ENCODE measurements at regions not wholly inside any gene's neighbourhood (a gene's known extent, or its start where the extent isn't known, plus 50 kb on each side); places are given as distances from the start of the nearest gene placed in this dataset.
A peak's percentile ranks its signal among the peaks of the same experiment; 100 is the strongest.

DNA sequence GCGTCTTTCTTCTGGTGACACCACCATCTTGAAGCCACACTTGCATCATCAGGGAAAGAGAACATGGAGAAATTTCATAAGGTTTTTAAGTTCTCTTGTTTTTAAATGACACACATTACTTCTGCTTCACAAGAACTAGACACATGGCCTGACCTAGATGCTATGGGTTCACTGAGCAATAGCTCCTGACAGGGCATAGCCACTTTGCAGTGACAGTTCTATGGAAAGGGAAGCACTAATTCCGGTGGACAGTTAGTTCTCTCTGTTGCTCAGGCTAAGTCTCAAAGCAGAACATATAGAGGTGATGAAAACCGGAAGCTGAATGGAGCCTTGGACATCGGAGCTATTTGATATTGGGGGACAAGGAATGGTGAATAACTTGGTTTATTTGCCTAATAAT is 940.1 kb upstream of the WWC1 start:
- no peaks in the 10 kb centered on the region for H3K27me3 ChIP-seq (ENCODE audit: insufficient read depth, low read depth, low read length)
- no peak overlapping the region for H3K4me2 ChIP-seq (ENCODE audit: low read length)
- H4K20me1 ChIP-seq (ENCODE audit: insufficient read depth), result no peaks in the 10 kb centered on the region
- H3K79me2 ChIP-seq (replicated peaks; ENCODE audit: insufficient read depth, low read length), result no peaks in the 10 kb centered on the region
- H3K27ac ChIP-seq (ENCODE audit: low read length), result no peak overlapping the region
- H3K9ac ChIP-seq (ENCODE audit: low read length), result no peak overlapping the region
- H3K36me3 ChIP-seq (ENCODE audit: insufficient read depth, low read length), result no peaks in the 10 kb centered on the region
- H3K9me2 ChIP-seq (ENCODE audit: insufficient read depth, low read length), result no peaks in the 10 kb centered on the region
- H3K9me3 ChIP-seq (ENCODE audit: low read length), result no peaks in the 10 kb centered on the region
- H3K4me3 ChIP-seq (ENCODE audit: low read length), result no peak overlapping the region
- H2AFZ ChIP-seq (ENCODE audit: low read depth, low read length), result no peak overlapping the region
- H3F3A ChIP-seq (ENCODE audit: insufficient read depth, low read length, poor library complexity, severe bottlenecking), result no peaks in the 10 kb centered on the region
- TF ChIP-seq, protein P1, sequence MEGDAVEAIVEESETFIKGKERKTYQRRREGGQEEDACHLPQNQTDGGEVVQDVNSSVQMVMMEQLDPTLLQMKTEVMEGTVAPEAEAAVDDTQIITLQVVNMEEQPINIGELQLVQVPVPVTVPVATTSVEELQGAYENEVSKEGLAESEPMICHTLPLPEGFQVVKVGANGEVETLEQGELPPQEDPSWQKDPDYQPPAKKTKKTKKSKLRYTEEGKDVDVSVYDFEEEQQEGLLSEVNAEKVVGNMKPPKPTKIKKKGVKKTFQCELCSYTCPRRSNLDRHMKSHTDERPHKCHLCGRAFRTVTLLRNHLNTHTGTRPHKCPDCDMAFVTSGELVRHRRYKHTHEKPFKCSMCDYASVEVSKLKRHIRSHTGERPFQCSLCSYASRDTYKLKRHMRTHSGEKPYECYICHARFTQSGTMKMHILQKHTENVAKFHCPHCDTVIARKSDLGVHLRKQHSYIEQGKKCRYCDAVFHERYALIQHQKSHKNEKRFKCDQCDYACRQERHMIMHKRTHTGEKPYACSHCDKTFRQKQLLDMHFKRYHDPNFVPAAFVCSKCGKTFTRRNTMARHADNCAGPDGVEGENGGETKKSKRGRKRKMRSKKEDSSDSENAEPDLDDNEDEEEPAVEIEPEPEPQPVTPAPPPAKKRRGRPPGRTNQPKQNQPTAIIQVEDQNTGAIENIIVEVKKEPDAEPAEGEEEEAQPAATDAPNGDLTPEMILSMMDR (IDR thresholded peaks at IDR 0.05; ENCODE audit: poor library complexity, severe bottlenecking), result no peak
- TF ChIP-seq EZH2 (IDR thresholded peaks at IDR 0.05; ENCODE audit: borderline replicate concordance, insufficient read depth, low read length, poor library complexity, severe bottlenecking) (no peak), EP300 (conservative IDR thresholded peaks at IDR 0.05; ENCODE audit: poor library complexity, severe bottlenecking) (no peak), POLR2AphosphoS5 (IDR thresholded peaks at IDR 0.05) (no peak), MXI1 (conservative IDR thresholded peaks at IDR 0.05; ENCODE audit: poor library complexity, severe bottlenecking) (no peak), SMC3 (conservative IDR thresholded peaks at IDR 0.05; ENCODE audit: poor library complexity) (no peak), TAF1 (IDR thresholded peaks at IDR 0.05; ENCODE audit: low read depth) (no peak), RAD21 (conservative IDR thresholded peaks at IDR 0.05) (no peak)
- TF ChIP-seq, protein P2, sequence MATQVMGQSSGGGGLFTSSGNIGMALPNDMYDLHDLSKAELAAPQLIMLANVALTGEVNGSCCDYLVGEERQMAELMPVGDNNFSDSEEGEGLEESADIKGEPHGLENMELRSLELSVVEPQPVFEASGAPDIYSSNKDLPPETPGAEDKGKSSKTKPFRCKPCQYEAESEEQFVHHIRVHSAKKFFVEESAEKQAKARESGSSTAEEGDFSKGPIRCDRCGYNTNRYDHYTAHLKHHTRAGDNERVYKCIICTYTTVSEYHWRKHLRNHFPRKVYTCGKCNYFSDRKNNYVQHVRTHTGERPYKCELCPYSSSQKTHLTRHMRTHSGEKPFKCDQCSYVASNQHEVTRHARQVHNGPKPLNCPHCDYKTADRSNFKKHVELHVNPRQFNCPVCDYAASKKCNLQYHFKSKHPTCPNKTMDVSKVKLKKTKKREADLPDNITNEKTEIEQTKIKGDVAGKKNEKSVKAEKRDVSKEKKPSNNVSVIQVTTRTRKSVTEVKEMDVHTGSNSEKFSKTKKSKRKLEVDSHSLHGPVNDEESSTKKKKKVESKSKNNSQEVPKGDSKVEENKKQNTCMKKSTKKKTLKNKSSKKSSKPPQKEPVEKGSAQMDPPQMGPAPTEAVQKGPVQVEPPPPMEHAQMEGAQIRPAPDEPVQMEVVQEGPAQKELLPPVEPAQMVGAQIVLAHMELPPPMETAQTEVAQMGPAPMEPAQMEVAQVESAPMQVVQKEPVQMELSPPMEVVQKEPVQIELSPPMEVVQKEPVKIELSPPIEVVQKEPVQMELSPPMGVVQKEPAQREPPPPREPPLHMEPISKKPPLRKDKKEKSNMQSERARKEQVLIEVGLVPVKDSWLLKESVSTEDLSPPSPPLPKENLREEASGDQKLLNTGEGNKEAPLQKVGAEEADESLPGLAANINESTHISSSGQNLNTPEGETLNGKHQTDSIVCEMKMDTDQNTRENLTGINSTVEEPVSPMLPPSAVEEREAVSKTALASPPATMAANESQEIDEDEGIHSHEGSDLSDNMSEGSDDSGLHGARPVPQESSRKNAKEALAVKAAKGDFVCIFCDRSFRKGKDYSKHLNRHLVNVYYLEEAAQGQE (IDR thresholded peaks at IDR 0.05; ENCODE audit: borderline replicate concordance), result no peak

DNA sequence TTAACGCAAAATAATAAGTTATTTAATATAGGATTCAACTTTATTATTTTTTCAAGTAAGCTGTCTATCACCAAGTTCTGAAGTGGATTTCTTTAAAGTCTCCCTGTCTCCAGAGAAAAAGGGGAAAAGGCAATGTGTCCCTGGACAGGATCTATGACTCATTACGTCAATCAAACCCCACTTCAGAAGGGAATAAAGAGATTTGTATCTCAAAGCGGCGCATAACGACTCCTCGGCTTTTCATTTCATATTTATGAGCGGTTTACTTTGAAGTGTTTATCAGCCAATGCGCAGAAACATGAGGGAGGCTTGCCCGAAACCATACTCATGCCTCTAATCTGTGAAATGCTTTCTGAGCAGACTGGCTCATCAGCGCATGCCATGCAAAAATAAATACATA is 938.6 kb upstream of the WWC1 start:
- H3K9ac ChIP-seq (ENCODE audit: low read length), result no peak overlapping the region
- H3K36me3 ChIP-seq (ENCODE audit: insufficient read depth, low read length), result no peaks in the 10 kb centered on the region
- no peaks in the 10 kb centered on the region for H3F3A ChIP-seq (ENCODE audit: insufficient read depth, low read length, poor library complexity, severe bottlenecking)
- H3K27me3 ChIP-seq (ENCODE audit: insufficient read depth, low read depth, low read length), result no peaks in the 10 kb centered on the region
- no peaks in the 10 kb centered on the region for H4K20me1 ChIP-seq (ENCODE audit: insufficient read depth)
- H2AFZ ChIP-seq (ENCODE audit: low read depth, low read length), result no peak overlapping the region
- no peaks in the 10 kb centered on the region for H3K79me2 ChIP-seq (replicated peaks; ENCODE audit: insufficient read depth, low read length)
- no peak overlapping the region for H3K4me2 ChIP-seq (ENCODE audit: low read length)
- H3K9me2 ChIP-seq (ENCODE audit: insufficient read depth, low read length), result no peaks in the 10 kb centered on the region
- no peak overlapping the region for H3K27ac ChIP-seq (ENCODE audit: low read length)
- no peak overlapping the region for H3K4me3 ChIP-seq (ENCODE audit: low read length)
- no peaks in the 10 kb centered on the region for H3K9me3 ChIP-seq (ENCODE audit: low read length)
- TF ChIP-seq RAD21 (conservative IDR thresholded peaks at IDR 0.05), result no peak
- TF ChIP-seq SMC3 (conservative IDR thresholded peaks at IDR 0.05; ENCODE audit: poor library complexity), result no peak
- TF ChIP-seq EP300 (conservative IDR thresholded peaks at IDR 0.05; ENCODE audit: poor library complexity, severe bottlenecking), result peak; percentile 86
- peak; percentile 69 for TF ChIP-seq POLR2AphosphoS5 (IDR thresholded peaks at IDR 0.05)
- TF ChIP-seq, protein P2 (IDR thresholded peaks at IDR 0.05; ENCODE audit: borderline replicate concordance), result peak; percentile 70
- no peak for TF ChIP-seq TAF1 (IDR thresholded peaks at IDR 0.05; ENCODE audit: low read depth)
- TF ChIP-seq MXI1 (conservative IDR thresholded peaks at IDR 0.05; ENCODE audit: poor library complexity, severe bottlenecking), result no peak
- TF ChIP-seq, protein P1 (IDR thresholded peaks at IDR 0.05; ENCODE audit: poor library complexity, severe bottlenecking), result no peak
- TF ChIP-seq EZH2 (IDR thresholded peaks at IDR 0.05; ENCODE audit: borderline replicate concordance, insufficient read depth, low read length, poor library complexity, severe bottlenecking), result no peak
